Caco-2 (cell line): ENCODE measurements at regions not wholly inside any gene's neighbourhood (a gene's known extent, or its start where the extent isn't known, plus 50 kb on each side); places are given as distances from the start of the nearest gene placed in this dataset.

ENCODE experiments used
- BruUV-seq: library from RNA; stranded (reverse); fragments of 400-500 nt; replicated peaks from 2 replicates; lab custom pipeline; 2021; lab: Mats Ljungman, UMichigan
- CTCF ChIA-PET: fragments of 300-600 bp; sonication (Branson Sonifier 250); formaldehyde crosslinking; loops from one replicate; lab custom pipeline; 2022; ENCODE audit warnings: antibody characterized with exemption; lab: Charles Lee
- POLR2A ChIA-PET: fragments of 300-600 bp; sonication (Branson Sonifier 250); formaldehyde crosslinking; loops from one replicate; lab custom pipeline; 2022; ENCODE audit warnings: antibody characterized with exemption; lab: Charles Lee
- DNase-seq, 2 experiments: peaks; one replicate each; pipeline versions ENCODE4 v3.0.0 to v3.0.0-alpha.2; 2020 to 2022
- H3K27me3 ChIP-seq: replicated peaks from 2 replicates; pipeline ENCODE4 v1.6.0; 2011; ENCODE audit warnings: low read length; ENCODE audit not compliant: control insufficient read depth, insufficient read depth
- H3K36me3 ChIP-seq: 2 replicates; pipeline ENCODE4 v1.5.1; 2011; ENCODE audit warnings: low read length; ENCODE audit not compliant: control insufficient read depth, insufficient read depth
- H3K4me1 ChIP-seq: fragments of 250-450 bp; sonication (Bioruptor Pico); 2 replicates; pipeline ENCODE4 v1.5.1; 2020; ENCODE audit warnings: mild to moderate bottlenecking
- H3K4me3 ChIP-seq: 2 replicates; pipeline ENCODE4 v1.5.1; 2011; ENCODE audit warnings: low read depth, mild to moderate bottlenecking, control low read depth, low read length
- H3K9me3 ChIP-seq: fragments of 250-450 bp; sonication (Bioruptor Pico); 2 replicates; pipeline ENCODE4 v1.5.1; 2020; ENCODE audit warnings: mild to moderate bottlenecking, moderate library complexity
- H3K27ac Mint-ChIP-seq: one replicate; pipeline ENCODE4 v1.8.0; 2022; ENCODE audit warnings: mixed read lengths; ENCODE audit not compliant: unreplicated experiment
- H3K27me3 Mint-ChIP-seq: one replicate; pipeline ENCODE4 v1.8.0; 2022; ENCODE audit warnings: mixed read lengths; ENCODE audit not compliant: insufficient read depth, unreplicated experiment
- H3K36me3 Mint-ChIP-seq: one replicate; pipeline ENCODE4 v1.8.0; 2022; ENCODE audit warnings: mild to moderate bottlenecking, mixed read lengths; ENCODE audit not compliant: insufficient read depth, unreplicated experiment
- H3K4me1 Mint-ChIP-seq: one replicate; pipeline ENCODE4 v1.8.0; 2022; ENCODE audit warnings: low read depth, mixed read lengths; ENCODE audit not compliant: unreplicated experiment
- H3K4me3 Mint-ChIP-seq: one replicate; pipeline ENCODE4 v1.8.0; 2022; ENCODE audit warnings: mild to moderate bottlenecking, moderate library complexity, mixed read lengths; ENCODE audit not compliant: unreplicated experiment
- H3K9me3 Mint-ChIP-seq: one replicate; pipeline ENCODE4 v1.8.0; 2022; ENCODE audit warnings: mixed read lengths; ENCODE audit not compliant: unreplicated experiment
- CTCF ChIP-seq, 2 experiments: fragments of 200-600 bp in 1 of 2; IDR thresholded peaks; 1 replicate in 1 of 2; 2 replicates in 1 of 2; pipeline versions ENCODE4 v1.5.1 to v1.8.0; 2011 to 2022; ENCODE audit warnings: antibody characterized with exemption in 1 of 2, control low read depth in 1 of 2, inconsistent platforms in 1 of 2, low read depth in 1 of 2, low read length in 1 of 2, mild to moderate bottlenecking in 1 of 2, moderate library complexity in 1 of 2; ENCODE audit not compliant: insufficient read depth in 1 of 2, severe bottlenecking in 1 of 2, unreplicated experiment in 1 of 2
- intact Hi-C: fragments of 100-400 bp; cut with micrococcal nuclease; formaldehyde crosslinking; loops from one replicate; pipeline ENCODE4 v1.10.0; 2022; ENCODE audit not compliant: unreplicated experiment

- no peak for TF ChIP-seq CTCF (IDR thresholded peaks at IDR 0.05; ENCODE audit: insufficient read depth in 1 of 2, low read depth in 1 of 2, low read length in 1 of 2, severe bottlenecking in 1 of 2, unreplicated experiment in 1 of 2)
- Histone ChIP-seq H3K36me3 (no peaks in the 10 kb centered on the region), H3K4me1 (no peaks in the 10 kb centered on the region; the same call in 1 of the 2 replicates), H3K9me3 (no peaks in the 10 kb centered on the region), H3K27me3 (no peaks in the 10 kb centered on the region), H3K4me3 (no peak overlapping the region)
- no TSS peak for BruUV-seq
- Mint-ChIP-seq H3K27ac (no peak overlapping the region), H3K36me3 (no peaks in the 10 kb centered on the region), H3K4me3 (no peak overlapping the region), H3K27me3 (no peaks in the 10 kb centered on the region), H3K9me3 (no peaks in the 10 kb centered on the region), H3K4me1 (no peaks in the 10 kb centered on the region)
- ChIA-PET CTCF (no interaction called here), POLR2A (no interaction called here)
- no peak for DNase-seq
- intact Hi-C loops: no loop called here
Measured at GRCh38 chr9:2378816-2379215, 242.8 kb upstream of the VLDLR start.

- Histone ChIP-seq H3K4me3 (no peak overlapping the region), H3K9me3 (no peaks in the 10 kb centered on the region), H3K36me3 (no peaks in the 10 kb centered on the region), H3K27me3 (no peaks in the 10 kb centered on the region), H3K4me1 (peaks cover 6% of the 10 kb centered on the region; the same call in 1 of the 2 replicates)
- Mint-ChIP-seq H3K4me3 (no peak overlapping the region), H3K9me3 (peaks cover 15% of the 10 kb centered on the region), H3K27ac (no peak overlapping the region), H3K4me1 (peaks cover 7% of the 10 kb centered on the region), H3K36me3 (no peaks in the 10 kb centered on the region), H3K27me3 (no peaks in the 10 kb centered on the region)
- intact Hi-C loops: no loop called here
- no TSS peak for BruUV-seq
- ChIA-PET CTCF (no interaction called here), POLR2A (no interaction called here)
- DNase-seq: no peak
- TF ChIP-seq CTCF (IDR thresholded peaks at IDR 0.05; ENCODE audit: insufficient read depth in 1 of 2, low read depth in 1 of 2, low read length in 1 of 2, severe bottlenecking in 1 of 2, unreplicated experiment in 1 of 2): no peak
Measured at GRCh38 chr9:2384741-2385140, 236.8 kb upstream of the VLDLR start.

GRCh38 chr9:2385746-2386145 lies 235.8 kb upstream of the VLDLR start:
- DNase-seq: no peak
- CTCF ChIA-PET: no interaction called here
- POLR2A ChIA-PET: no interaction called here
- H3K9me3 Mint-ChIP-seq: peaks cover 18% of the 10 kb centered on the region
- Histone ChIP-seq H3K36me3 (no peaks in the 10 kb centered on the region), H3K4me3 (no peak overlapping the region), H3K9me3 (no peaks in the 10 kb centered on the region), H3K4me1 (peaks cover 11% of the 10 kb centered on the region; the same call in 1 of the 2 replicates), H3K27me3 (no peaks in the 10 kb centered on the region)
- no peaks in the 10 kb centered on the region for H3K27me3 Mint-ChIP-seq
- BruUV-seq: no TSS peak
- no peaks in the 10 kb centered on the region for H3K36me3 Mint-ChIP-seq
- H3K4me1 Mint-ChIP-seq: peaks cover 10% of the 10 kb centered on the region
- intact Hi-C loops: no loop called here
- no peak overlapping the region for H3K4me3 Mint-ChIP-seq
- H3K27ac Mint-ChIP-seq: no peak overlapping the region
- no peak for TF ChIP-seq CTCF (IDR thresholded peaks at IDR 0.05; ENCODE audit: insufficient read depth in 1 of 2, low read depth in 1 of 2, low read length in 1 of 2, severe bottlenecking in 1 of 2, unreplicated experiment in 1 of 2)
